ENCODE measurements at regions not wholly inside any gene's neighbourhood (a gene's known extent, or its start where the extent isn't known, plus 50 kb on each side); places are given as distances from the start of the nearest gene placed in this dataset.
"Not testable (repeated sequence)": the region's sequence is repeated elsewhere in the genome, so short reads cannot be mapped to it uniquely, and the experiment has no call there.

GRCh38 chr17:63279498-63280230 lies 166.4 kb downstream of the CYB561 start:
- H3K4me3 ChIP-seq, result no peak overlapping the region
- intact Hi-C loops (cut with DNase I), result no loop called here
- H3K9me3 ChIP-seq, result no peaks in the 10 kb centered on the region
- H3K27ac ChIP-seq, result peak overlapping the region in 1 of 4 donors; percentile 75
- no peak for DNase-seq
- peaks cover 0 to 9% (median 3%) of the 10 kb centered on the region in 4 donors for H3K4me1 ChIP-seq
- no peak for TF ChIP-seq POLR2AphosphoS5 (IDR thresholded peaks at IDR 0.05)
- no peak for TF ChIP-seq EP300 (IDR thresholded peaks at IDR 0.05)
- TF ChIP-seq CTCF (IDR thresholded peaks at IDR 0.05), result no peak
- TF ChIP-seq POLR2A (IDR thresholded peaks at IDR 0.05), result no peak
- no peaks in the 10 kb centered on the region for H3K36me3 ChIP-seq
- H3K27me3 ChIP-seq, result no peaks in the 10 kb centered on the region
- 83 to 90% methylated on average over 2 of the region's 2 CpGs for WGBS, 2 donors

- Histone ChIP-seq H3K36me3 (no peaks in the 10 kb centered on the region), H3K4me1 (no peaks in the 10 kb centered on the region), H3K27me3 (no peaks in the 10 kb centered on the region), H3K9me3 (peaks cover 0 to 9% (median 4%) of the 10 kb centered on the region in 4 donors), H3K27ac (no peak overlapping the region), H3K4me3 (no peak overlapping the region)
- intact Hi-C loops (cut with DNase I), result no loop called here
- 74 to 92% methylated on average over 4 of the region's 4 CpGs for WGBS, 2 donors
- no peak for TF ChIP-seq CTCF (IDR thresholded peaks at IDR 0.05)
- TF ChIP-seq POLR2AphosphoS5 (IDR thresholded peaks at IDR 0.05), result no peak
- TF ChIP-seq EP300 (IDR thresholded peaks at IDR 0.05), result no peak
- TF ChIP-seq POLR2A (IDR thresholded peaks at IDR 0.05), result no peak
- no peak for DNase-seq
Measured at GRCh38 chr17:63282455-63282854, 163.7 kb downstream of the CYB561 start.

GRCh38 chr17:63285551-63285950 lies 160.6 kb downstream of the CYB561 start:
- H3K4me1 ChIP-seq, result no peaks in the 10 kb centered on the region
- no peak for DNase-seq
- H3K36me3 ChIP-seq, result no peaks in the 10 kb centered on the region
- H3K4me3 ChIP-seq, result no peak overlapping the region
- WGBS, 2 donors, result 96 to 97% methylated on average over 4 of the region's 4 CpGs
- H3K27ac ChIP-seq, result no peak overlapping the region
- intact Hi-C loops (cut with DNase I), result no loop called here
- no peaks in the 10 kb centered on the region for H3K27me3 ChIP-seq
- H3K9me3 ChIP-seq, result peaks cover 0 to 9% (median 4%) of the 10 kb centered on the region in 4 donors
- no peak for TF ChIP-seq CTCF (IDR thresholded peaks at IDR 0.05)

- intact Hi-C loops (cut with DNase I), result no loop called here
- DNase-seq, result no peak
- no peak for TF ChIP-seq EP300 (IDR thresholded peaks at IDR 0.05)
- no peak for TF ChIP-seq CTCF (IDR thresholded peaks at IDR 0.05)
- TF ChIP-seq POLR2A (IDR thresholded peaks at IDR 0.05), result no peak
- no peak for TF ChIP-seq POLR2AphosphoS5 (IDR thresholded peaks at IDR 0.05)
- no peaks in the 10 kb centered on the region for H3K4me1 ChIP-seq
- no peaks in the 10 kb centered on the region for H3K36me3 ChIP-seq
- no peak overlapping the region for H3K27ac ChIP-seq
- no peak overlapping the region for H3K4me3 ChIP-seq
- peaks cover 0 to 9% (median 4%) of the 10 kb centered on the region in 4 donors for H3K9me3 ChIP-seq
- no peaks in the 10 kb centered on the region for H3K27me3 ChIP-seq
Measured at GRCh38 chr17:63286254-63286653, 159.9 kb downstream of the CYB561 start.

- H3K4me1 ChIP-seq; H3K9me3 ChIP-seq; H3K27me3 ChIP-seq; intact Hi-C loops (cut with DNase I); DNase-seq; H3K36me3 ChIP-seq; H3K4me3 ChIP-seq; H3K27ac ChIP-seq: not testable (repeated sequence)
- WGBS, 2 donors, result 97 to 98% methylated on average over 4 of the region's 4 CpGs
Measured at GRCh38 chr17:63287006-63287405, 159.1 kb downstream of the CYB561 start.
